ENCODE measurements at regions not wholly inside any gene's neighbourhood (a gene's known extent, or its start where the extent isn't known, plus 50 kb on each side); places are given as distances from the start of the nearest gene placed in this dataset.
"Not testable (repeated sequence)": the region's sequence is repeated elsewhere in the genome, so short reads cannot be mapped to it uniquely, and the experiment has no call there.

DNA sequence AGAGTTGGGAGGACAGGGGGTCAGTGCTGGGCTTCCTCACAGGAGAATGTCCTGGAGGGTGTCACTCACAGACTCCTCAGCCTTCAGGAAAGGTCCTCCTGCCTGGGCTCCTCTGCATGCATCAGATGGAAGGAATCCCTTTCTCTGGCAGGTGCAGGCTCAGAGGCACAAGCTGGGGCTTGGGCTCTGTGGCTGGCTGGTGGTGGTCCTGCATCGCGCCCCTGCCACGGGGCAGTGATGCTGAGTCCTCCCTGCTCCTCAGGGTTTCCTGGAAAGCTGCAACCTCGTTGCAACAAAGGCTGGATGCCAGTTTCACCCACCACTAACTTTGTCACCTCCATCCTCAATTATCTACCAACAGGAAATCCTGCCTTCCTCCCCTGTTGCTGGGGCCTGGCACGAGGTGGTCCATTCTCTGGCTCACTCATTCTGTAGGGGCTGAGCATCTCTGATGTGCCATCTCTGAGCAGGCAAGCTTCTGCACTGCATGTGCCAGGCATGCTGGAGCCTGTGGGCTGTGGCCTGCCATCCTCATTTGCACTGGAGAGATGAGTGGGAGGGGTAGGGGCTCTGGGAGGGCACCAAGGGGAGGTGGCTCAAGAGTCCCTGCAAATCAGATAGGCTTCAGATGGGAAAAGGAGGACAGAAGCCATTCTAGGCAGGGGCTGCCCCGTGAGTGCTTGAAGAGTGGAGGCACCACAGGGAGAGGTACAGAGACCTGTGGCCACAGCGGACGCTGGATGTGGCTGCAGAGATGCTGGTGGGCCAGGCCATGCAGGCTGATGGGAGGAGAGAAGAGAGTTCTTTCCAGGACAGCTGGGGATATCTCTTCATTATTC is 272.6 kb upstream of the HS6ST1 start:
- DNase-seq = no peak

DNA sequence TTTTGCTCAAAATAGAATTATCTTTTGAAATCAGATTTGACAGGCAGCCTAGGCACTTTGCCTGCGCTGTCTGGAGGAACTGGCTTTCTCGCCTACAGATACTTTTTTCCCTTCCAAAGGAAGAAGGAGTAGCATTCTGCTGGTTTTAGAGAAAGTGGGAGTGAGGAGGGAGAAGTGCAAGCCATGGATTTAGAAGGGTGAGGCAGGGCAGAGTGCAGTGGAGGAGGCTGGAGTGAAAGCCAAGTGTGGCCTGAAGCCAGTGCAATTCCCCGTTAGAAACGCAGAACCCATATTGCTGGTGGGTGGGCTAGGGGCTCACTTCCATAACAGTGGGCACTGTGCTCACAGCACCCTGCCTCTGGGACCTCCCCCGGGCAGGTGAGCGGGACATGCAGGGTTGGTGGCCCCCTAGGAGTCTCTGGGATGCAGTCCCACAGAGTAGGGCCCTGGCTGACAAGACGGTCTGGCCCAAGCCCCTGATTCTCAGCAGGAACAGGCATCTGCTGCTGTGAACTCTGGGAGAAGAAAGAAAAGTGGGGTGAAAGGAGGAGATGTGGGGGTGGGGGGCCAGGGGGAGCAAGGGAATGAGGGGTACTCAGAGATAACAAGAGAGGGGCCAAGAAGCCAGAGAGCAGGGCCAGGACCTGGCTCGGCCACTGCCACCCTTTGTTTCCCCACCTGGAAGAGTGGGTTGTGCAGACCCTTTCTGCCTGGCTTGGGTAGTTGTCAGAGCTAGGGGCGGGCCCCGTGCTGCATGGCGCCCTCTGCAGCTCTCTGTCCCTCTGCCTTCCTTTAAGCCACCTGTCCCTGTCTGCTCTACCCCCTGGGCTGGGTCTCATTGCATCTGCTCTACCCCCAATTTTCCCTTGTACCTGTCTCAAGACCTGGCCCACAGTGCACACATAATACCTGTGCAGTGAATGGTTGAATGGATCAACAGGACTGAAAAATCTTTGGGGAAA is 273.5 kb upstream of the HS6ST1 start:
- no peak for DNase-seq

DNA sequence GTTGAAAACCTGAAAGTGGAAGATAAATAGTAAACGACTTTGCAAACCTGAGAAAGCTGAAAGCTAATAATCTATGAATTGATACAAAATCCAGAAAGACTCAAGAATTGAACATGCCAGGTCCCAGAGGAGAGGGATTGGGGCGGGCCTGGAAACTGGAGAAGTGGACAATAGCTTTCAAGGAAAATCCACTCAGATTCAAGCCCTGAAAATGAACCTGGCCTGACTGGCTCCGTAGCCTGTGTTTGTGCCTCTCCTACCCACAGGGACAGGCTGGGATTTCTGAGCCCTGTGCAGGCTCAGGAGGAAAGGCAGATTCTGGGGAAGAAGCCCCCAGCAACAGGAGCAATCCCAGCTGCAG is 274.8 kb upstream of the HS6ST1 start:
- DNase-seq = no peak

DNA sequence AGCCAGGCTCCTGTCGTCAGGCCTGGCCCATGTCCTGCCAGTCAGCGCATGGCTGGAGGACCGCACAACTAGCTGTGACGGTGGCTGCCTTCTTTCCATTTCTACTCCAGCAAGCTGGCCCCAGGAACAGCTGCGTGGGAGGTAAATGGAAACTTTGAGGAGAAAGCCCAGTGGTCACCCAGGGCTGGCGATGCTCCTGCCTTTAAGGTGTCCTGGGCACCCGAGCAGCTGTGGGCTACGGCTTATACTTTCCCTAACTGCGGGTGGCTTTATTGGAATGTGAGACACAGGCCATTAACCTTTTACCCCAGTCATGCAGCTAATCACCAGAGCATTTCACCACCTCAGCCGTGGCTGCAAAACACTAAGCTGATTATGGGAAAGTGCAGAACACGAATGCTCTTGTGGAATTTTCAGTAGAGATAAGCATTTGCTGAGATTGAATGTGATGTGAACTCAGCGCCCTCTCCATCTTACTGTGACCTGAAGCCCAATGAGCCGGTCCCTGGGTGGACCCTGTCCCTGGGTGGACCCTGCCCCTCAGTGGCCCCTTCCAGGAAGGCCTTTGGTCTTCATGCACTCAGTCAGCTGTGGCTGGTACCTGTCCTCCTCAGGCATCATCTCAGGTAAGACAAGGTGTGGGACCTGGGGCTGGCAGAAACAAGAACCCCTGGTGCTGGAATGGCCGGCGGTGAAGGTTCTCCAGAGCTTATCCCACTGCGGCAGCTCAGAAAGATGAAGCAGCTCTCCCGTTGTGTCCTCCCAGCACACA is 275.4 kb upstream of the HS6ST1 start:
- DNase-seq = no peak

DNA sequence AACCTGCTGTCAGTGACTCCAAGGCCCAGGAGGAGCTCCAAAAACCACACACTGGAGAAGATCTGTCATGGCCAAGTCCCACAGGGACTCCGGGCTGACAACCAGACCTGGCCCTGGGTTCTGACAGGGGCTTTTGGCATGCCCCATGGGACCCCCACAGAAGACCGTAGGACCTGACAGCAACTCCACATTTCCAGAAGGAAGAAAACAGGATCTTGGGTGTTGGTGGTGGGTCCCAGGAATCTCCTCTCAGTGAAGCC is 275.9 kb upstream of the HS6ST1 start:
- DNase-seq = no peak

DNA sequence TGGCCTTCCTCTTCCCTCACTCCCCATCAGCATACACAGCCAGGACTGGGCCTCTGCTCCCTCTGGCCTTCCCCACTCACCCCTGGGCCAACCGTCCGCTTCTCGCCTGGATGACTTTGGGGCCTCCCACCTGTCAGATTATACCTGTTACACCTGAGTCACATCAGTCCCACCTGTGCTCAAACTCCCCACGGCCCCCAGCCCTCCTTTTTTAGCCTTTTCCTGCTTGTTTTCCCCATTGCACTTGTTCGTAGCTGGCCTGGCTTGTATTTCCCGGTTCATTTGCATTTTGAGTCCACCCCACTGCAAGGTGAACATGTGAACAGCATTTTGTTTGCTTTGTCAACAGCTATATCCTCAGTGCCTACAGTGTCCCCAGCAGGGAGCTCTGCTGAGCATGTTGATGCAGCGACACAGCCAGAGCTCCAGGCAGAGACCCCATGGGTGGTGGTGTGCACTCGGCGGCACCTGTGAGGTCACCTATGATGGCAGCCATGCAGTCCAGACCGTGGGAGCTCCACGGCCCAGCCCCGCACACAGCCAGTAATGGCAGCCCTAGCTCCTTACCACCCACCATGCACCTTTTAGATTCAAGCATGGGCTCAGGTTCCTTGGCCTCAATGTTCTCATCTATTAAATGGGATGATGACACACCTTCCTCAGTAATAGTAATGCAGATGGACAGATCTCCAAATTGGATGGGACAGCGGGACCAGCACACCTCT is 276.4 kb upstream of the HS6ST1 start:
- DNase-seq = no peak

DNA sequence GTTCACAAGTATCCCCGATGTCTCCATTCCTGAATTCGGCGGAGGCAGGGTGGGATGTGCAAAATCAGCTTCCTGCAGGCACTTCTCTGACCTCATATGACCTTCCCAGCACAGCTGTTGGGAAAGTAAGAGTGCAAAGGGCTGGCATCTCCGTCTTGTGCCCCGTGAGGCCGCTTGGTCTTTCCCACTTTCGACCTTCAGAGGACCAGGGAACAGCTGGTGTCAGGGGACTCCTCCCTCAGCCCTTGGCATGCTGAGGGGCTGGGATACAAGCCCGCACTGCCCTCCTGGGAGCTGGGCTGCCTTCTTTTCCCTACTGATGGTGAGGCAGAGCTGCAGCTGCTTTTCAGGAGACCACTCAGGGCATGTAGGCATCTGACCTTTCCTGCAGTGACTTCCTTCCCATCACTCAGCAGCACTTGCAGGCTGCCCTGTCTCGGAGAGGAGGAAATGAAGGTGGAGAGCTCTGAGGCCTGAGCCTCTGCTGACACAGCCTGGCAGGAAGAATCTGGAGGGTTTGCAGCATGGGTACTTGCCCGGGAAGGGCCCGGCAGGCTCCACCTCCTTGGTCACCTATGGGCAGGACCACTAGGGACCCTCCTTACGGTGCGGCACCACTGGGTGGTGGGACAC is 277.2 kb upstream of the HS6ST1 start:
- no peak for DNase-seq

DNA sequence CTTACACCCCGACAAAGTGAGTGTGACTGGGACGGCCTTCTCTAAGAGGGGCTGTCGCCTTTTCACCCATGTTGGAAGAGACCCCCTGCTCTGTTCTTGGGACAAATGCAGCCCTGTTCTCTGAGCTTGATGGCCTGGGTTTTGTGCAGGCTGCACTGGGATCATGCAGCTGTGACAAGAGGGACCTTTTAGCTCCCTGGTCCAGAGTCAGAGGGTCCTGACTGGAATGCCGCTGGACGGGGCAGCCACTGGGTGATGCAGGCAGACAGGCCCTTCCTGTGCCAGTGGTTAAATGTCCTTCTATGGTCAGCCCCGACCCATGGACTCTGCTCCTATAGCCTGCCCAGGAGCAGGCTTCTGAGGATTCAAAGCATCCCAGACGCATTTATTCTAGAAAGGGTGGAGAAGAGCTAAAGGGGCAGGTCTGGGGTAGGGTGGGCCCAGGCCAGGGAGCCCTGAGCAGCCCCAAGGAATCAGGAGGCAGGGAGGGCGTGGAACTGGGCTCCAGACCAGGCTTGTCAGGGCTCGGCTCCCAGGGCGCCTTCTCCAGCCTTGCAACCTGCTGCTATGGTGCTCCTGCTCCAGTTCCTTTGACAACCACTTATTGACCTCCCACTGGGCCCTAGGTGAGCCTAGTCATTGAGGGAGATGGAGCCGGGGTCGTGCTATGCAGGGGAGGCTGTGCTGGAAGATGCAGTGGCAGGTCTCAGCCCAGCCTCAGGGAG is 277.9 kb upstream of the HS6ST1 start:
- DNase-seq = no peak

DNA sequence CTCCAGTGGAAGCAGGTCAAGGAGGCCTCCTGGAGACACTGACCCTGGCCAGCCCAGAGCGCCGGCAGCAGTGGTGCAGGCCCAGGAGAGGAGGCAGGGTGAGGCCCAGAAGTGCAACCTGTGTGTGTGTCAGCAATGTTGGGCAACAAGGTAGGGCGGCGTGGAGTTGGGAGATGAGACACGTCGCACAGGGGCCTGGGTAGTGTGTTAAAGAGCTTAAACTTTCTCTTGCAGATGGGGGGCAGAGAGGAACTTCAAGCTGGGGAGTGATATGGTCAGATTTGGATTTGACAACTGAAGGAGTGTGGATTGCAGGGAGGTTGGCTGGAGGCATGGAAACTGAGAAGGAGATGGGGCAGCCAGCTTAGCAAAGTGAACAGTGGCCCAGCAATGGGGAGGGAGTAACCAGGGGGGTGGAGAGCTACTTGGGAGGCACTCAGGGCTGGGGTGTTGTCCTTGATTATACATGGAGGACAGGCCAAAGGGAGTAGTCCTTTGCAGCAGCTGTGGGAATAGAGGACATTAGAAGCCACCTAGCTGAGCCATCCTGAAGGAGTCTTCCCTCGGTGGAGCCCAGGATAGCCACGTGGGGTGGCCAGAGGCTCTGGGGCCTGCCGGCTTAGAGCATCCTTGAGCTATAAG is 278.6 kb upstream of the HS6ST1 start:
- no peak for DNase-seq

DNA sequence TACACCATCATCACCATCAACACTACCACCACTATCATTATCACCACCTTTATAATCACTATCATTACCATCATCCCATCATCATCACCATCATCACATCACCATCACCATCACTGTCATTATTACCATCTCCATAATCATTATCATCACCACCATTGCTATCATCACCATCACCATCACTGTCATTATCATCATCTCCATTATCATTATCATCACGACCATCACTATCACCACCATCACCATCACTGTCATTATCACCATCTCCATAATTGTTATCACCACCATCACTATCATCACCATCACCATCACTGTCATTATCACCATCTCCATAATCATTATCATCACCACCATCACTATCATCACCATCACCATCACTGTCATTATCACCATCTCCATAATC is 279.6 kb upstream of the HS6ST1 start:
- not testable (repeated sequence) for DNase-seq

DNA sequence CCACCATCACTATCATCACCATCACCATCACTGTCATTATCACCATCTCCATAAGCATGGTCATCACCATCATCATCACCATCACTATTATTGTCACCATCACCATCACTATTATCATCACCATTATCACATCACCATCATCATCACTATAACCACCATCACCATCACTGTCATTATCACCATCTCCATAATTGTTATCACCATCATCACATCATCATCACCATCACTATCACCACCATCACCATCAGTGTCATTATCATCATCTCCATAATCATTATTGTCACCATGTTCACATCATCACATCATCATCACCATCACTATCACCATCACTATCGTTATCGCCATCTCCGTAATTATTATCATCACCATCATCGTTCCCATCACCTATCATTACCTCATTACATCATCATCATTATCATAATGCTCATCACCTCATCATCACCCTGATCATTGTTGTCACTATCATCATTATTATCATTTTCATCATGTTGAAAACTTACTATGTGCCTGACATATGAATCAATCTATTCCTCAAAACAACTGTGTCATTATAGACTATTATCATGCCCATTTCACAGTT is 280.3 kb upstream of the HS6ST1 start:
- no peak for DNase-seq

DNA sequence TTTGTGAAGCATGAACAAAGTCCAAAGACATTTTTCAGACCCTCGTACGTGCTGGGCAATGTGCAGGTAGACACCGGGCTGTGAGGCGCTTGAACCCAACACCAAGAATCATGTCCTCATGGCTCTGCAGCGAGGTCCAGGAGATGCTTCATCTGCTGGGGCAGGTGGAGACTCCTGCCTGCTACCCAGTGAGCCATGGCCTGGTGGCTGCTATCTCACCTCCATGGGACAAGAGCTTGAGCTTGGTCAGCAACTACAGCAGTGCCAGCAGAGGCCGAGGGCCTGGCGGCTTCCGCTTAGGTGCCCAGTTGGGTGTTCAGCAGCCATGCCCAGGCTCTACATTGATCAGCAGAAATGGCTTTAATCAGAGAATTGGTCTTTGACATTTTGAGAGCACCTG is 281.0 kb upstream of the HS6ST1 start:
- no peak for DNase-seq

DNA sequence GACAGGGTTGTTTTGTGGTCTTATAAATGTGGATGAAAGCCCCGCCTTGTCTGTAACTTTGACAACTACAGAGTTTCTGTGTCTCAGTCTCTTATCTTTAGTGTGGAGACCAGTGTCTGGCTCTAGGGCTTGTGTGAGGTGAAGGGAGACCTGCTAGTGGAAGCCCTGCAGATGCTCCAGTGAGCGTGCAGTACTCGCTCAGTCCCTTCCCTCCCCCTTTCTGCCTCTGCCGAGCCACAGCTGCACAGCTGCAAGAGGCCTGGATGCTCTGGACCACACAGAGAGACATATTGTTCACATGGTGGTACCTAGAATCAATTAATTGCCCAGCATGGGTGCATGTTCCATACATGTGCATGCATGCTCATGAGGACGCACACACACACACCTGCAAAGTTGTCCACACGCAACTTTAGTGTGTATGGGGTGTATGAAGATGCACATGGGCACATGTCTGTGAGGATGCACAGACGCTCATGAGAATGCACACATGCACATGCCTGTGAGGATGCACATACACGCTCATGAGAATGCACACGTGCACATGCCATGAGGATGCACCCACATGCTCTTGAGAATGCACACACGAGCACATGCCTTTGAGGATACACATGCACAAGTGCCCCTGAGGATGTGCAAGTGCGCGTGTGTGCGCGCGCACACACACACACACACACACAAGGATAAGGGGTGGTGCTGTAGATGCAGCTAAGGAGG is 282.1 kb upstream of the HS6ST1 start:
- DNase-seq = no peak

DNA sequence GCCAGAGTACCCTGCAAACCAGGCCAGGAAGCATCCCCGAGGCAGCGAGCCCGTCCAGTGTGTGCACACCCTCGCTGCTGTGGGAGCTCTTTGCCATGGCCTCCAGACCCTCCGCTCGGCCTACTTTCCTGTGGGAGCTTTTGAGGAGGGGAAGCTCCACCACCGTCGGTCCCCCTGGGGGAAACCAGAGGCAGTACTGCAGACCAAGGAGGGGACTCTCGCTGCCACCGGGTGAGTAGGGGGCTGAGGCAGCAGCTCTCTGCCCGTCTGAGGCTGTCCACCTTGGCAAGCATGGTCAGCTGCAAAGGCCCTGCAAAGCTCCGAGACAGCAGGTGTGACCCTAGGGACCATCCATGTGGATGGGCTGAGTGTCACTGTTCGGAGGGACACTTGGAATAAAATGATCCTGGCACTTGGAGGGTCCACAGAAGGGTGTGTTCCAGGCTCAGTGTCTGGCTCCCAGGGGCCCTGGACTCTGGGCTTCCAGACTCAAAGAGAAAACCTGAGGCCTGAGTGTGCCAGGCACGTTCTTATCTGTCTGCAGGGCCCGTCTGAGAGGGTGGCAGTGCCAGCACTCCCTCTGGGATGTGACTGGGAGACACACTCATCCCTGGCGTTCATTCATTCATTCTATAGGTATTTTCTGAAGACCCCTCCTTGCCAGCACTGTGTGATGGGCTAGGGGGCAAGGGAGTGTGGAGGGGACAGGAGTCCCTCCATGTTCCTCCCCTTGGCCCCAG is 282.8 kb upstream of the HS6ST1 start:
- no peak for DNase-seq

DNA sequence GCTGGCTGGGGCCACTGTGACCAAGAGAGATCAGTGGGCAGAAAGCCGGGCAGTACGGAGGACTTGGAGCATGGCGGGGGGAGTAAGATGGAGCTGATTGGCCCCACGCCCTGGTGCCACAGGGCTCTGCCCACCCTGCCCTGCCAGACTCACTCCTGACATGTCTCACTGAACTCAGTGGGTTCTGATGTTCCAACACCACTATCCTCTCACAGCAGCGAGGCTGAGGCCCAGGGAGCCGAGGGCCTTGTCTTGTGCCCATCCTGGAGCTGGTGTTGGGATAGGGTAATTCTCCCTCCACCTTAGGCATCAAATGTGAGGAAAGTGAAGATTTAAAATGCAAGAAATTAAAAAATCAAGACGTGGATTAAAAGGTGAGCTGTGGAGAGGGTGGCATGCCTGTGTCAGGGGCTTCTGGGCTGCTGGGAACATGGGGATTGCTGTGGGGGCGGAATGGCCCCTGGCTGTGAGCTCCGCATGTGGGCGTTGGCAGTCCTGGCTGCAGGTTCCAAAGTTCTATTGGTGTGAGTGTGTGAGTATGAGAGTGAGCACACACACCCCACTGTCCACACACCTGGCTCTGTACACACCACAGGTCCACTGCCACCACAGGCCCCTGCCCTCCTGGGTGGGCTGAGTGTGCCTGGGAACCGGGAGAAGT is 283.5 kb upstream of the HS6ST1 start:
- no peak for DNase-seq

DNA sequence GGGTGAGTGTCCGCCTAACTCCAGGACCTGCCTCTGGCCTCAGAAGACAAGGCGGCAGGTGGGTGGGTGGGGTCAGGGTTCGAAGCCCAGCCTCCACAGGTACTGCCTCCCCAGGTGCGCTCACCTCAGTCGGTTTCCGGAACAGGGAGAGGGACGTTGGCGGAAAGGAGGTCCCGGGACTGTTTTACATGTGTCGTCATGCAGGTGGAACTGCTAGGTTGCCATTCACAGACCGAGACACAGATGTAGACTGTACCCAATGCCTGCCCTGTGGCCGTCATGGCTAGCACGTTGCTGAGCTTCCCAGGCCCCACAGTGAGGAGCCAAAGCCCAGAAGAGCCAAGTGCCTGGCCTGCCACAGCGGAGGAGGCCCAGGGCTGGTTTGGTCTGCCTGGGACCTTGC is 284.0 kb upstream of the HS6ST1 start:
- DNase-seq = no peak

DNA sequence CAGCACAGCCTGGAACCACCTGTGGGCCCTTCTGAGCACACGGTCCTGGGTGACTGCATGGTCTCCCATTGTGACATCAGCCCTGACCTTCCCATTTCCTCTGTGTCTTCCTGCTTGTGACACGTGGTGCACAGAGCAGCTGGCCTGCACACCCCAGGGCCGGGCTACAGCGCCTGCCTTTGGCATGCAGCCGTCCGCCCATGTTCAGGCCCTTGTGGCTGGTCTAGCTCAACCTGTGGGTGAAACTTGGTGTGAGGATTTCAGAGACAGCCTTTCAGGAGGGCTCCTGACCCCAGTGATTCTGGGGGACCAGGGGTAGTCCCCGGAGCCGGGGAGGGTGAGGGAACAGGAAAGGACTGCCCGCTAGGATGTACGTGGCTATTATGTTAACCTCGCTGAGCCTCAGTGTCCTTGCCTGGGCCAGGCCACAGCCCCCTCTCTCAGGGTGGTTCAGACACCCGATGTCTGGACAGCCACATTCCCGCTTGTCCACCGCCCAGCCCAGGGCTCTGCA is 284.8 kb upstream of the HS6ST1 start:
- DNase-seq = no peak

DNA sequence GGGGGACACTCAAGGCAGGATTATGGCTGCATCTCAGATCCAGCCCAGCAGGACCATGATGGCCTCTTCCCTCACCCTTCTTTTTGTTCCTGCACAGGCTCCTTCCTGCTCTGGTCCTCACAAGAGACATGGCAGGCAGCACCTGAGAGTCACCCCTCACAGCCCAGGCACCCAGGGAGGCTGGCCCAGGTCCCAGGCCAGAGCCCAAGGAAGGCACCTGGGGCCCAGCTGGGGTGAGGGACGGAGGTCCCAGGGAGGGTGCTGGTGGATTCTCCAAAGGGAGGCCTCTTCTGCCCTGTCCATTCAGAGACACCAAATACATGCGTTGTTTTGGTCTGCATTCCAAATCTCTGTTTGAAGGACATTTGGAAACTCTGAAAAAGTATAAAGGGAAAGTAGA is 285.4 kb upstream of the HS6ST1 start:
- DNase-seq = no peak

DNA sequence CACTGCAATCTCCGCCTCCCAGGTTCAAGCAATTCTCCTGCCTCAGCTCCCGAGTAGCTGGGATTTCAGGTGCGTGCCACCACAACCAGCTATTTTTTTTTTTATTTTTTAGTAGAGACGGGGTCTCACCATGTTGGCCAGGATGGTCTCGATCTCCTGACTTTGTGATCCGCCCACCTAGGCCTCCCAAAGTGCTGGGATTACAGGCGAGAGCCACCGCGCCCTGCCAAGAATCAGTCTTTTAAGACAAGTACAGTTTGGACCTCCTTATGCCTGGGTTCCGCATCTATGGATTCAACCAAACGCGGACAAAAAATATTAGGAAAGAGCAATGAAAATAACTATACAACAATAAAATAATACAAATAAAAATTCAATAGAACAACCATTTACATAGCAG is 285.9 kb upstream of the HS6ST1 start:
- not testable (repeated sequence) for DNase-seq

Measured in activated CD4-positive, alpha-beta T cell treated with anti-CD3 and anti-CD28 coated beads, Interleukin-2, amount 50 U/mL, for 1 hour (primary cell).